ENCODE measurements at regions not wholly inside any gene's neighbourhood (a gene's known extent, or its start where the extent isn't known, plus 50 kb on each side); places are given as distances from the start of the nearest gene placed in this dataset.

DNA sequence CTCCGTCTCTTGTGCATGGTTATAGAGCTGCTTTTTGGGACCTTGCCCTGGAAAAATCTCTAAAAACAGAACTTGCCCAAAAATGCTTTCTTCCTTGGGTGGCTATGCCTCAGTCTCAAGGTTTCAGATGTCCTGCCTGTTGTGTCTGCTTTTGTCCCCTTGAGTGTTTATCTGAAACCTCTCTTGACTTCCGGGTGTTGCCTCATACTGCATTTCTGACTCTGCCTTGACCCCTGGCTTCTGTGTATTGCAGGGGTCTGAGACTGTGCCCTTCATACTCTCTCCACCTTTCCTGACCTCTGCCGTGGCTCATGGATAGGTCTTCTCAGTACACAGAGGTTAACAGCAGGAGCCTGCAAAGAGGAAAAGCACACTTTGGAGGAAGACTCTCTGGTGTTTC lies 124.8 kb upstream of the NTF3 start:
- Mint-ChIP-seq H3K4me3 (ENCODE audit: low read depth) (no peak overlapping the region), H3K36me3 (ENCODE audit: insufficient read depth) (no peaks in the 10 kb centered on the region), H3K4me1 (ENCODE audit: low read depth) (peaks cover 17% of the 10 kb centered on the region), H3K9me3 (ENCODE audit: low read depth) (peaks cover 4% of the 10 kb centered on the region), H3K27me3 (peaks cover 10% of the 10 kb centered on the region), H3K27ac (no peak overlapping the region)
- TF ChIP-seq, protein P1, sequence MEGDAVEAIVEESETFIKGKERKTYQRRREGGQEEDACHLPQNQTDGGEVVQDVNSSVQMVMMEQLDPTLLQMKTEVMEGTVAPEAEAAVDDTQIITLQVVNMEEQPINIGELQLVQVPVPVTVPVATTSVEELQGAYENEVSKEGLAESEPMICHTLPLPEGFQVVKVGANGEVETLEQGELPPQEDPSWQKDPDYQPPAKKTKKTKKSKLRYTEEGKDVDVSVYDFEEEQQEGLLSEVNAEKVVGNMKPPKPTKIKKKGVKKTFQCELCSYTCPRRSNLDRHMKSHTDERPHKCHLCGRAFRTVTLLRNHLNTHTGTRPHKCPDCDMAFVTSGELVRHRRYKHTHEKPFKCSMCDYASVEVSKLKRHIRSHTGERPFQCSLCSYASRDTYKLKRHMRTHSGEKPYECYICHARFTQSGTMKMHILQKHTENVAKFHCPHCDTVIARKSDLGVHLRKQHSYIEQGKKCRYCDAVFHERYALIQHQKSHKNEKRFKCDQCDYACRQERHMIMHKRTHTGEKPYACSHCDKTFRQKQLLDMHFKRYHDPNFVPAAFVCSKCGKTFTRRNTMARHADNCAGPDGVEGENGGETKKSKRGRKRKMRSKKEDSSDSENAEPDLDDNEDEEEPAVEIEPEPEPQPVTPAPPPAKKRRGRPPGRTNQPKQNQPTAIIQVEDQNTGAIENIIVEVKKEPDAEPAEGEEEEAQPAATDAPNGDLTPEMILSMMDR (IDR thresholded peaks at IDR 0.05; ENCODE audit: unreplicated experiment): no peak
- no peak for DNase-seq (ENCODE audit: low spot score, unreplicated experiment)

DNA sequence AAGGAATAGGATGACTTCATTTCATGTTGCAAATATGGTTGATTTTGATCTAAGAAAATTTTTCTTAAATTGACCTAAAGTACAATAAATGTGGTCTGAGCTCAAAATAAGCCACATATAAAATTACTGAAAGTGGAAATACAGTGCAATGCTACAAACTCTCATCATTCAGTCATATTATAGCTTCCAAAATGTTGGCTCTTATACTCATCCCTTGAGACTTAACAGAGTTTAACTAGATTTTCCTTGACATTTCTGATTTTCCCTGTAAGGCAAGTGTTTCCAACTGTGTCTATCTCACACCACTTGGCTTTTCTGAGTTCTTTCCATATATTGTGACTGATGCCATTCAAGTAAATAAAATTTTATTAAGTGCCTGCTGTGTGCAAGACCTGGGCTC lies 123.7 kb upstream of the NTF3 start:
- Mint-ChIP-seq H3K4me1 (ENCODE audit: low read depth) (peaks cover 17% of the 10 kb centered on the region), H3K9me3 (ENCODE audit: low read depth) (peaks cover 4% of the 10 kb centered on the region), H3K36me3 (ENCODE audit: insufficient read depth) (no peaks in the 10 kb centered on the region), H3K4me3 (ENCODE audit: low read depth) (no peak overlapping the region), H3K27me3 (peaks cover 8% of the 10 kb centered on the region), H3K27ac (no peak overlapping the region)
- DNase-seq (ENCODE audit: low spot score, unreplicated experiment): no peak
- TF ChIP-seq, protein P1 (IDR thresholded peaks at IDR 0.05; ENCODE audit: unreplicated experiment): no peak

DNA sequence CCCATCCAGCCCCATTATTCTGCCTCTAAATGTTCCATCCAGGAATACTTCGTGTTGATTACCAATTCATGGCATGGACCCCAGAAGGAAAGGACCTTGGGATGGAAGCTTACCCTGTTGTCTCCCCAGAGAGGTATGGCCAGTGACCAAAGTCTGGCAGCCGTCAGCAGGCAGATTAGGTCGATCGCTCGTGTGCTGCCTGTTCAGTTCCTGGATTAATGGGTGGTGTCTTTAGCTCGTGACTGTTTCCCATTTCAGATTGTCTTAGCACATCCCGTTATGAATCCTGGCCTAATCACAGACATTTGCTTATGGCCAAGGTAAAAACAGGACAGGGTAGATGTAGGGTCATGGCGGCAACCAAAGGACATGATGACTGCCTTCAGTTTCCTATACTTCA lies 122.9 kb upstream of the NTF3 start:
- Mint-ChIP-seq H3K36me3 (ENCODE audit: insufficient read depth) (no peaks in the 10 kb centered on the region), H3K4me3 (ENCODE audit: low read depth) (no peak overlapping the region), H3K27me3 (peaks cover 8% of the 10 kb centered on the region), H3K4me1 (ENCODE audit: low read depth) (peaks cover 17% of the 10 kb centered on the region), H3K27ac (no peak overlapping the region), H3K9me3 (ENCODE audit: low read depth) (peaks cover 6% of the 10 kb centered on the region)
- TF ChIP-seq, protein P1 (IDR thresholded peaks at IDR 0.05; ENCODE audit: unreplicated experiment): no peak
- DNase-seq (ENCODE audit: low spot score, unreplicated experiment): no peak

DNA sequence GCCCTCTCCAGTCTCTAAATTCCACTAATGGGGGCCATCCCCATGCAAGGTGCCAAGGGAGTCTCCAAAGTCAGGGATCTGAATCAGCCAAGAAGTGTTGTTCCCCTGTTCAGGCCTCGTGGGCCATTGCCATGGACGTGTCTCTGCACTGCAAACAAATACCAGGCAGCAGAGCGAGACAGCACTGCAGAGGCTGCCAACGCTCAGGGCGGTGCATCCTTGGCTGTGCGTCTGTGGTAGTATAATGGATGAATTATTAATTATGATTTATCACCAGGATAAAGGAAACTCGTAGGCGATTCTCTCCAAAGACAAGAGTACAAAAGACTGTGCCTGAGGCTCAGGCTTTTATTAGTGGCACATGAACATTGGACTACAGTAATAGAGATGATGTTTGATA lies 122.3 kb upstream of the NTF3 start:
- no peak for DNase-seq (ENCODE audit: low spot score, unreplicated experiment)
- H3K36me3 Mint-ChIP-seq (ENCODE audit: insufficient read depth): no peaks in the 10 kb centered on the region
- TF ChIP-seq, protein P1 (IDR thresholded peaks at IDR 0.05; ENCODE audit: unreplicated experiment): no peak
- H3K9me3 Mint-ChIP-seq (ENCODE audit: low read depth): peaks cover 11% of the 10 kb centered on the region
- H3K4me3 Mint-ChIP-seq (ENCODE audit: low read depth): no peak overlapping the region
- H3K27me3 Mint-ChIP-seq: peaks cover 8% of the 10 kb centered on the region
- peaks cover 17% of the 10 kb centered on the region for H3K4me1 Mint-ChIP-seq (ENCODE audit: low read depth)
- no peak overlapping the region for H3K27ac Mint-ChIP-seq

DNA sequence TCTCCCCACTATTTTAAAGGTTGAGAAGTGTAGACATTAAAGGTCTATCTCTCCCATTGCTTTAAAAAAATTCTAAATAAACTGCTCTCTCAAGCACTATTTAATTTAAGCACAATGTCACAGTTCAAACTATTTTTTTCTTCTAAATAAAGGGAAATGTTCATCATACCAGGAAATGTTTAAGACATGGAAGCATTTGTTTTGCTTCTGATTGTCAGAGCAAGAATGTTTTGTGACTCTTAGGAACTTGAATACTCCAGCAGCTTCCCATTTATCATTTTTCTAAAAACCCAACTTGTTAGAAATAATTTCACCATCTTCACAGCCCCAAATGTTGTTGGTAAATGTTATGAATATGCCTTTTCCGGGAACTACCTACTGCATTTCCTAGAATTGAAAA lies 121.8 kb upstream of the NTF3 start:
- Mint-ChIP-seq H3K4me3 (ENCODE audit: low read depth) (no peak overlapping the region), H3K27ac (no peak overlapping the region), H3K9me3 (ENCODE audit: low read depth) (peaks cover 16% of the 10 kb centered on the region), H3K36me3 (ENCODE audit: insufficient read depth) (no peaks in the 10 kb centered on the region), H3K27me3 (peaks cover 8% of the 10 kb centered on the region), H3K4me1 (ENCODE audit: low read depth) (peaks cover 17% of the 10 kb centered on the region)
- TF ChIP-seq, protein P1 (IDR thresholded peaks at IDR 0.05; ENCODE audit: unreplicated experiment): no peak
- no peak for DNase-seq (ENCODE audit: low spot score, unreplicated experiment)
